ENCODE measurements at regions not wholly inside any gene's neighbourhood (a gene's known extent, or its start where the extent isn't known, plus 50 kb on each side); places are given as distances from the start of the nearest gene placed in this dataset.

DNA sequence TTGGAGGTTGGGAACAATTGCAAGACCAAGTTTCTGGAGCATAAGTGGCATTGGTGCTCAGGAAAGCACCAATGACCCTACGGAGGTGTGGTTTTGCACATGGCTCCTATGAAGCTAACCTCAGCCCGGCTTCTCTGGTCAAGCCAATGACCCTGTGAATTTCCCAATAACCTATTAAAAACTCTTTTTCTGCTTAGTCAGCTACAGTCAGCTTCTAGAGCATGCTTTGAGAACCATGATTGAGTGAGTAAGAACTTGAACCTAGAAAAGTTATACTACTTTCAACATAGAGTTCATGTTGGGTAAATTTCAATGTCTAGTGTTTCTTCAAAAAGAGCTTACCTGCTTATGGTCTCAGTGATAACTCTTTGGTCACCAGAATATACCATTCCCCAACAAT lies 163.2 kb downstream of the RSL24D1 start:
- H3K9me3 ChIP-seq: no peaks in the 10 kb centered on the region
- DNase-seq (ENCODE audit: extremely low spot score): no peak
- no peak overlapping the region for H3K27ac ChIP-seq (replicated peaks in 1 of 4)
- H3K27me3 ChIP-seq: no peaks in the 10 kb centered on the region
- intact Hi-C loops (cut with DNase I): no loop called here
- H3K36me3 ChIP-seq: no peaks in the 10 kb centered on the region
- H3K4me3 ChIP-seq: no peak overlapping the region
- 95% methylated on average over 2 of the region's 2 CpGs for WGBS
- no peak for TF ChIP-seq EP300 (IDR thresholded peaks at IDR 0.05)
- TF ChIP-seq, protein P1, sequence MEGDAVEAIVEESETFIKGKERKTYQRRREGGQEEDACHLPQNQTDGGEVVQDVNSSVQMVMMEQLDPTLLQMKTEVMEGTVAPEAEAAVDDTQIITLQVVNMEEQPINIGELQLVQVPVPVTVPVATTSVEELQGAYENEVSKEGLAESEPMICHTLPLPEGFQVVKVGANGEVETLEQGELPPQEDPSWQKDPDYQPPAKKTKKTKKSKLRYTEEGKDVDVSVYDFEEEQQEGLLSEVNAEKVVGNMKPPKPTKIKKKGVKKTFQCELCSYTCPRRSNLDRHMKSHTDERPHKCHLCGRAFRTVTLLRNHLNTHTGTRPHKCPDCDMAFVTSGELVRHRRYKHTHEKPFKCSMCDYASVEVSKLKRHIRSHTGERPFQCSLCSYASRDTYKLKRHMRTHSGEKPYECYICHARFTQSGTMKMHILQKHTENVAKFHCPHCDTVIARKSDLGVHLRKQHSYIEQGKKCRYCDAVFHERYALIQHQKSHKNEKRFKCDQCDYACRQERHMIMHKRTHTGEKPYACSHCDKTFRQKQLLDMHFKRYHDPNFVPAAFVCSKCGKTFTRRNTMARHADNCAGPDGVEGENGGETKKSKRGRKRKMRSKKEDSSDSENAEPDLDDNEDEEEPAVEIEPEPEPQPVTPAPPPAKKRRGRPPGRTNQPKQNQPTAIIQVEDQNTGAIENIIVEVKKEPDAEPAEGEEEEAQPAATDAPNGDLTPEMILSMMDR (IDR thresholded peaks at IDR 0.05): no peak
- TF ChIP-seq POLR2AphosphoS5 (IDR thresholded peaks at IDR 0.05): no peak
- TF ChIP-seq POLR2A (IDR thresholded peaks at IDR 0.05; ENCODE audit: low read depth): no peak
- peaks cover 0 to 4% (median 0%) of the 10 kb centered on the region in 4 donors for H3K4me1 ChIP-seq

DNA sequence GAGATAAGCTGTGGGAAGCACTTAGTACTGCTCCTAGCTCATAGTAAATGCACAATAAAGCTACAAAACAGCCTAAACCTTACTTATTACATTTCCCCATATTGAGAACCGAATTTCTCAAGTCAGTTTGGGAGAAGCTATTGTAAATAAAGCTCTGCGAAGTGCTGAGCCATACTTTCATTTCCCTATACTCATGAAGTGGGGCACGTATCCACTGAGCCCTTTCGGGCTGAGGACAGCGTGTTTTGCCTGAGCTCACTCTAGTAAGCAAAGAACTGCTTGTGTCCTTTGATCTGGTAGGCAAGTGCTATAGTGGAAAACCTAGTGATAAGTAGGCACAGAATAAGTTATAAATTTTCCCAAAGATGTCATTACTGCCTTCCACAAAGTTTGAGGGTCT lies 165.0 kb downstream of the RSL24D1 start:
- intact Hi-C loops (cut with DNase I): no loop called here
- no peaks in the 10 kb centered on the region for H3K36me3 ChIP-seq
- H3K27me3 ChIP-seq: no peaks in the 10 kb centered on the region
- H3K27ac ChIP-seq (replicated peaks in 1 of 4): no peak overlapping the region
- no peaks in the 10 kb centered on the region for H3K4me1 ChIP-seq
- no peak for TF ChIP-seq EP300 (IDR thresholded peaks at IDR 0.05)
- TF ChIP-seq, protein P1 (IDR thresholded peaks at IDR 0.05): no peak
- no peak for TF ChIP-seq POLR2AphosphoS5 (IDR thresholded peaks at IDR 0.05)
- TF ChIP-seq POLR2A (IDR thresholded peaks at IDR 0.05; ENCODE audit: low read depth): no peak
- H3K4me3 ChIP-seq: no peak overlapping the region
- 72% methylated on average over 5 of the region's 5 CpGs for WGBS
- no peaks in the 10 kb centered on the region for H3K9me3 ChIP-seq
- DNase-seq (ENCODE audit: extremely low spot score): no peak

DNA sequence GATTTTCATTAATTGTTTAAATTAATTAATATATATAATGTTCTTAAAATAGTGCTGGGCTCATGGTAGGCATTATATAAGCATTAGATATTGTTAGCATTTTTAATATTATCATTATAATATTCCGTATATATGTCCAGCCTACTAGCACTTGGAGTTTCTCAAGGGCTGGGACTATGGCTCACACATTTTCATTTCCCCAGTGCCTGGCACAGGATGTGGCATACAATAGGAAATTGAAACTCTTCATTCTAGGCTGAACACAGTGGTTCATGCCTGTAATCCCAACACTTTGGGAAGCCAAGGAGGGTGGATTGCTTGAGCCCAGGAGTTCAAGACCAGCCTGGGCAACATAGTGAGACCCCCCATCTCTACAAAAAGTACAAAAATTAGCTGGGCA lies 170.4 kb downstream of the RSL24D1 start:
- Histone ChIP-seq H3K4me3 (no peak overlapping the region), H3K9me3 (no peaks in the 10 kb centered on the region), H3K36me3 (no peaks in the 10 kb centered on the region), H3K27ac (replicated peaks in 1 of 4) (no peak overlapping the region), H3K27me3 (no peaks in the 10 kb centered on the region), H3K4me1 (no peaks in the 10 kb centered on the region)
- WGBS: 42% methylated on average over 1 of the region's 1 CpG
- TF ChIP-seq, protein P1 (IDR thresholded peaks at IDR 0.05): no peak
- no peak for TF ChIP-seq EP300 (IDR thresholded peaks at IDR 0.05)
- TF ChIP-seq POLR2A (IDR thresholded peaks at IDR 0.05; ENCODE audit: low read depth): no peak
- no peak for TF ChIP-seq POLR2AphosphoS5 (IDR thresholded peaks at IDR 0.05)
- no peak for DNase-seq (ENCODE audit: extremely low spot score)
- intact Hi-C loops (cut with DNase I): no loop called here

DNA sequence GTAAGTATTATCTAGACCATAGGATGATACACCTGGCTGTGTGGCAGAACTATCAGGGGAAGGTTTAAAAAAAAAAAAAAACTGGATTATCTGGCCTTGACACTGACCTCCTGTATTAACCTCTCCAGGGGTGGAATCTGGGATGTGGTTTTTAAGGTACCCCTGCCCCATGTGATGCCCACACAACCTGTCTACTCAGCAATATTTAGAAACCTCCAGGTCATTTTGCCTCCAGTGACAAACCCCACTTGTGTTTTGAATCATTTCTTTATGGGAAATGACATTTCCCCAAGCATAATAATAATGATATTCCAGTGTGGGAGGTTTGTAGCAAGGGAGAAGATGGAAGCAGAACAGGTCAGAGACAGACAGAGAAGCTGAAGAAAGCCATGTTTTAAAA lies 179.1 kb downstream of the RSL24D1 start:
- no peak for DNase-seq (ENCODE audit: extremely low spot score)
- H3K4me3 ChIP-seq: no peak overlapping the region
- TF ChIP-seq, protein P1 (IDR thresholded peaks at IDR 0.05): no peak
- no peak for TF ChIP-seq EP300 (IDR thresholded peaks at IDR 0.05)
- TF ChIP-seq POLR2AphosphoS5 (IDR thresholded peaks at IDR 0.05): no peak
- no peak for TF ChIP-seq POLR2A (IDR thresholded peaks at IDR 0.05; ENCODE audit: low read depth)
- no peaks in the 10 kb centered on the region for H3K36me3 ChIP-seq
- intact Hi-C loops (cut with DNase I): no loop called here
- H3K27ac ChIP-seq (replicated peaks in 1 of 4): no peak overlapping the region
- H3K9me3 ChIP-seq: no peaks in the 10 kb centered on the region
- H3K4me1 ChIP-seq: no peaks in the 10 kb centered on the region
- no peaks in the 10 kb centered on the region for H3K27me3 ChIP-seq

DNA sequence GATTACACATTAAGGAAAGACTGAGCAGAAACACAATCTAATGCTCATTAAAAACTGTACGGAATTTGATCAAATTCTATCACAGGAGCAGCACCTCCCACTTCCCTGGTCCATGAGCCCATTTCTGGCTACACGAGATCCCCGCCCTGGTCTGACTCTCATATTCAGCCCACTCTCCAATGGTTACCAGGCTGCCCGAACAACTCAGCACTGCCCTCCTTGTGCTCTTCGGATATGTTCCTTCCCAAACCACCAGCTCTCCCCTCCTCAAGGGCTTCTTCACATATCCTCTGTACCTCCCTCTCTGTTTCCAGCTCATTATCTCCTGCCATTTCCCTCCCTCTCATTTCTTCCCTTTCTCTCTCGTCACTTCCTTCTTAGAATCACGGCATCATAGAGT lies 180.5 kb downstream of the RSL24D1 start:
- Histone ChIP-seq H3K9me3 (no peaks in the 10 kb centered on the region), H3K36me3 (no peaks in the 10 kb centered on the region), H3K27ac (replicated peaks in 1 of 4) (no peak overlapping the region), H3K4me3 (no peak overlapping the region), H3K4me1 (no peaks in the 10 kb centered on the region), H3K27me3 (no peaks in the 10 kb centered on the region)
- 84% methylated on average over 7 of the region's 7 CpGs for WGBS
- TF ChIP-seq POLR2AphosphoS5 (IDR thresholded peaks at IDR 0.05): no peak
- TF ChIP-seq, protein P1 (IDR thresholded peaks at IDR 0.05): no peak
- TF ChIP-seq POLR2A (IDR thresholded peaks at IDR 0.05; ENCODE audit: low read depth): no peak
- TF ChIP-seq EP300 (IDR thresholded peaks at IDR 0.05): no peak
- intact Hi-C loops (cut with DNase I): no loop called here
- DNase-seq (ENCODE audit: extremely low spot score): no peak

Measured in esophagus muscularis mucosa (tissue), 4 donors.